ENCODE measurements at regions not wholly inside any gene's neighbourhood (a gene's known extent, or its start where the extent isn't known, plus 50 kb on each side); places are given as distances from the start of the nearest gene placed in this dataset.
"Not testable (repeated sequence)": the region's sequence is repeated elsewhere in the genome, so short reads cannot be mapped to it uniquely, and the experiment has no call there.

DNA sequence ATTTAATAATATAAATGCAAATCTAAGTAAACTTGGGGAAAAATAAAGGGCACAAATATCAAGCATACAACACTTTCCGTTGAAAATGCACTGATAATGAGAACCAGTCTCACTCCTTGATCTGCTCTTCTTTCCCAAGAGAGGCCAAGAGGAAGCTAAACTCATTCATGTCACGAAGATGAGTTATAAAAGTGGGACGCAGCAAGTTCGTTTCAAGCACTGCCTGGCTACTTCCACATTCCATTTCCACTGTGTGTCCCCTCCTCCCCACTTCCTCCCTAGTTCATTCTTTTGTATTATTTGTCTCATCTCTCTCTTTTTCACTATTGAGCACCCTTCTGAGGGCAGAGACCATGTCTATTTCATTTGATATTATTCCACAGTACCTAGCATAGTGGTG lies 158.1 kb downstream of the SLC24A2 start:
- H3K27ac ChIP-seq: no peak overlapping the region

DNA sequence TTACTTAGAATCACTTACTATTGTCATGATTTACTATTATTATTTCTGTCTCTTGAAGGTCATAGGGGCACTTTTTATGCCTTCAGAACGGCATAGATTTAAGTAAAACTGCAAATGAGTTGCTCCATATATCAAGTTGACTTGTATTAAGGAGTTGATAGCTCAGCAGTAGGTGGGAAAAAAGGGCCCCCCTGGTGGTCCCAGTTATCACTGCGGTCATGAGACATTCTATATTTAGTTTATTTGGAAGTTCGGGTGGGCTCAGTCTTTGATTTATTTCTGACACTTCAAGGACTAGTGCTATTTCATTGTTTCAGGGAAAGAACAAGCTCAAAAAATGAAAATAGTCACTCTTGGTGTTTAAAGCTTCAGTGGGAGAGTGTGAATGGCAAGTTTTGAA lies 159.3 kb downstream of the SLC24A2 start:
- ATAC-seq (no peak), FAIRE-seq (no peak), DNase-seq (no peak)
- intact Hi-C loops (cut with DNase I): no loop called here
- no peak overlapping the region for H3K27ac ChIP-seq
- no peak overlapping the region for H3K4me3 ChIP-seq
- no peaks in the 10 kb centered on the region for H3K36me3 ChIP-seq
- TF ChIP-seq, protein P1, sequence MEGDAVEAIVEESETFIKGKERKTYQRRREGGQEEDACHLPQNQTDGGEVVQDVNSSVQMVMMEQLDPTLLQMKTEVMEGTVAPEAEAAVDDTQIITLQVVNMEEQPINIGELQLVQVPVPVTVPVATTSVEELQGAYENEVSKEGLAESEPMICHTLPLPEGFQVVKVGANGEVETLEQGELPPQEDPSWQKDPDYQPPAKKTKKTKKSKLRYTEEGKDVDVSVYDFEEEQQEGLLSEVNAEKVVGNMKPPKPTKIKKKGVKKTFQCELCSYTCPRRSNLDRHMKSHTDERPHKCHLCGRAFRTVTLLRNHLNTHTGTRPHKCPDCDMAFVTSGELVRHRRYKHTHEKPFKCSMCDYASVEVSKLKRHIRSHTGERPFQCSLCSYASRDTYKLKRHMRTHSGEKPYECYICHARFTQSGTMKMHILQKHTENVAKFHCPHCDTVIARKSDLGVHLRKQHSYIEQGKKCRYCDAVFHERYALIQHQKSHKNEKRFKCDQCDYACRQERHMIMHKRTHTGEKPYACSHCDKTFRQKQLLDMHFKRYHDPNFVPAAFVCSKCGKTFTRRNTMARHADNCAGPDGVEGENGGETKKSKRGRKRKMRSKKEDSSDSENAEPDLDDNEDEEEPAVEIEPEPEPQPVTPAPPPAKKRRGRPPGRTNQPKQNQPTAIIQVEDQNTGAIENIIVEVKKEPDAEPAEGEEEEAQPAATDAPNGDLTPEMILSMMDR (IDR thresholded peaks at IDR 0.05): no peak
- no peaks in the 10 kb centered on the region for H3K27me3 ChIP-seq
- no peaks in the 10 kb centered on the region for H3K4me1 ChIP-seq
- H3K9me3 ChIP-seq: no peaks in the 10 kb centered on the region
- WGBS, 2 donors: 22 to 34% methylated on average over 3 of the region's 3 CpGs

More for the DNA sequence above, 158.1 kb downstream of the SLC24A2 start:
- ATAC-seq (no peak), DNase-seq (no peak), FAIRE-seq (no peak)
- TF ChIP-seq, protein P1 (IDR thresholded peaks at IDR 0.05): no peak
- no peak overlapping the region for H3K4me3 ChIP-seq
- 43% methylated on average over 4 of the region's 4 CpGs for WGBS, 2 donors
- no peaks in the 10 kb centered on the region for H3K36me3 ChIP-seq
- no peaks in the 10 kb centered on the region for H3K4me1 ChIP-seq
- H3K9me3 ChIP-seq: no peaks in the 10 kb centered on the region
- intact Hi-C loops (cut with DNase I): no loop called here
- no peaks in the 10 kb centered on the region for H3K27me3 ChIP-seq

DNA sequence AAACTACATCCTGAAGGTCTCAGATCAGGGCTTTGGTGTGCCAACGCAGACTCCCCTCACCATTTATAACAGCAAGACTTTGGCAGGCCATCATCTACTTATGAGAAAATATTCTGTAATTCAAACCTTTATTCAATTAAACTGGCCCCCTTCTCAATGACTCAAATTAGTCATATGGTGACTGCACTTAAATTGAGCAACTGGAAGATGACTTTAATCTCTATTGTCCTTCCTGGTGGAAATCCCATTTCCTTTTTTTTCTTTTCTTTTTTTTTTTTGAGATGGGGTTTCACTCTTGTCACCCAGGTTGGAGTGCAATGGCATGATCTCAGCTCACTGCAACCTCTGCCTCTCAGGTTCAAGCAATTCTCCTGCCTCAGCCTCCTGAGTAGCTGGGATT lies 163.4 kb downstream of the SLC24A2 start:
- intact Hi-C loops (cut with DNase I); H3K27ac ChIP-seq; H3K4me3 ChIP-seq; H3K4me1 ChIP-seq; FAIRE-seq; ATAC-seq; H3K27me3 ChIP-seq; H3K9me3 ChIP-seq; H3K36me3 ChIP-seq; DNase-seq: not testable (repeated sequence)
- WGBS, 2 donors: 82 to 96% methylated on average over 1 of the region's 1 CpG

DNA sequence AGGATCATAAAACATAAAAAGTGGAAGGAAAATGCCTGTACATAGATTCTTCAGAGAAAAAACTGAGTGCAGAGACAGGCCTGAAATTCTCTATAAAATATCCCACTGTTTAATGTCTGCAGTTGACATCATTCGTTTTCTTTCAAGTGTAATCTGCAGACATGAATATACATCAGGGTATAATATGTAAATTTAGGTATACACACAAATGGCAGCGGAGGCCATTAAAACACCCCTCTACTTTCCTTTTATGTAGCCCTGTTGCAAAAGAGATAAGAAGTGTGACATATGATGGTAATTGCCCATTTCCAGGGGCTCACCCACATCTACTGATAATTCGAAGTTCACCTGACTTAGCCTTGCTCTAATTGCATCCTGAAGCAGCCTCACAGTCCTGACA lies 164.3 kb downstream of the SLC24A2 start:
- 45 to 49% methylated on average over 3 of the region's 3 CpGs for WGBS, 2 donors
- no peaks in the 10 kb centered on the region for H3K9me3 ChIP-seq
- ATAC-seq (no peak), DNase-seq (no peak), FAIRE-seq (no peak)
- no peak overlapping the region for H3K4me3 ChIP-seq
- TF ChIP-seq, protein P1 (IDR thresholded peaks at IDR 0.05): no peak
- H3K36me3 ChIP-seq: no peaks in the 10 kb centered on the region
- no peaks in the 10 kb centered on the region for H3K27me3 ChIP-seq
- H3K4me1 ChIP-seq: no peaks in the 10 kb centered on the region
- intact Hi-C loops (cut with DNase I): no loop called here
- no peak overlapping the region for H3K27ac ChIP-seq

DNA sequence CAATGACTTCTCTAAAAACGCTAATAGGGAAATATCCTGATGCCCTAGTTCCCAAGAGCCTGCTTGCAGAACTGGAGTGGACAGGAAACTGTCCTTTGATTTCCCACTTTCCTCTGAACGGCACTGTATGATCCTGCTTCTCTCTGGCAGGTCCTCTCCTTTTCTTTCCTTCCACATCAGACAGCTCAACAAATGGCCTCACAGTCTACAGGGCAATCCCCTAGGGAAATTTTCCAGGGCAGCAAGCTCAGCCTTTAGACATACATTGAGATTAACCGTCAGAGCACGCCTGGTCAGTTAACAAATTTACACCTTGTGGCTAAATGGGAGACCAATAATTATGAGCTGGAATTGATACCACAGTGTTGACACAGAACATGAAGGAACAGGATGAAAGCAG lies 164.9 kb downstream of the SLC24A2 start:
- 28% methylated on average over 4 of the region's 4 CpGs for WGBS, 2 donors
- TF ChIP-seq, protein P1 (IDR thresholded peaks at IDR 0.05): no peak
- no peaks in the 10 kb centered on the region for H3K27me3 ChIP-seq
- intact Hi-C loops (cut with DNase I): no loop called here
- no peaks in the 10 kb centered on the region for H3K4me1 ChIP-seq
- no peaks in the 10 kb centered on the region for H3K36me3 ChIP-seq
- no peak for ATAC-seq
- DNase-seq: no peak
- H3K4me3 ChIP-seq: no peak overlapping the region
- H3K9me3 ChIP-seq: no peaks in the 10 kb centered on the region
- FAIRE-seq: no peak
- H3K27ac ChIP-seq: no peak overlapping the region

DNA sequence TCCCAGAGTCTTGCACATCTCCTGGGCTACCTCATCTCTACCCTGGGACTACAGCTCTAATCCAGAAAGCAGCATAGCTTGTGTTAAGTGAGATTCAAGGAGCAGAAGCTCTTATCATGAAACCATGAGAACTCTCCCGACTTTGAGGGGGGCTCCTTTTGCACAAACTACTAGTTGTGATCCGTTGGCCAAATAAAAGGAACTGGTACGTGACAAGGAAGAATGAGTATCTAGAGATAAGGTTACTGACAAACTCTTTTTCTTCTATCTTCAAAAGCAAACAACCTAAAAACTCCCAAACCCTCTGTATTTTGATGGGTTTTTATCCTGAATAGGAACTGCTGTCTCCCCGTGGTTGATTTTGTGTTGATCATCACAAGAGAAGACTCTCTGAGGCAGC lies 168.5 kb downstream of the SLC24A2 start:
- DNase-seq (no peak), ATAC-seq (no peak), FAIRE-seq (no peak)

More for the DNA sequence above, 168.5 kb downstream of the SLC24A2 start:
- H3K9me3 ChIP-seq: no peaks in the 10 kb centered on the region
- intact Hi-C loops (cut with DNase I): no loop called here
- no peaks in the 10 kb centered on the region for H3K27me3 ChIP-seq
- H3K4me1 ChIP-seq: no peaks in the 10 kb centered on the region
- 8 to 11% methylated on average over 4 of the region's 4 CpGs for whole genome bisulfite sequencing, 2 donors
- no peaks in the 10 kb centered on the region for H3K36me3 ChIP-seq
- no peak overlapping the region for H3K27ac ChIP-seq
- no peak overlapping the region for H3K4me3 ChIP-seq
- TF ChIP-seq, protein P1 (IDR thresholded peaks at IDR 0.05): no peak
